ENCODE measurements at regions not wholly inside any gene's neighbourhood (a gene's known extent, or its start where the extent isn't known, plus 50 kb on each side); places are given as distances from the start of the nearest gene placed in this dataset.

DNA sequence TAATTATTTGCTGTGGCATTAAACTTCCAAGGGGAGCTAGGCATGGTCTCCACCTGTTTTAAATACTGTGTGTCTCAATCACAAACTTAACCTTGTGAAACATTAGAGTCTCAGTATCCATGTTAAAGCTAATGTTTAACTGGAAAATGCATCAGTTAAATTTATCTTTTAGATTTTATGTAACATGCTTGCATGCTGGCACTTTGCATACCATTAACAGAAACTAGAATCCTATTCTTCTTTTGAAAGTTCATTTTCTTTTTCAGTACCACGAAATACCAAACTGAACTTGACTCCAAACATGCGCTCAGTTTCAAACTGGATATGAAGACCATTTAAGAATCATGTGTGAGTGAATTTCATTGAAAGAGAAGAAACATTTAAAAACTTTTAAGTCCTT lies 328.9 kb upstream of the SLC10A2 start:
- H3K79me2 ChIP-seq (ENCODE audit: control insufficient read depth, low read length), result no peaks in the 10 kb centered on the region
- no peaks in the 10 kb centered on the region for H3K36me3 ChIP-seq (ENCODE audit: control insufficient read depth, low read length)
- peaks cover 6% of the 10 kb centered on the region; the same call in 1 of the 2 replicates for H3K9me3 ChIP-seq (ENCODE audit: control insufficient read depth, insufficient read depth, low read length)
- H3K27ac ChIP-seq (ENCODE audit: low read depth, low read length), result no peak overlapping the region
- H3K4me1 ChIP-seq (ENCODE audit: control insufficient read depth, low read length), result no peaks in the 10 kb centered on the region
- H3K4me2 ChIP-seq (ENCODE audit: low read length), result no peak overlapping the region
- no peaks in the 10 kb centered on the region for H3F3A ChIP-seq (ENCODE audit: control insufficient read depth, insufficient read depth)
- no peaks in the 10 kb centered on the region for H3K9me2 ChIP-seq (replicated peaks; ENCODE audit: control insufficient read depth, low read length)
- no peak overlapping the region for H3K4me3 ChIP-seq (ENCODE audit: low read length)
- H4K20me1 ChIP-seq (ENCODE audit: control insufficient read depth, insufficient read depth, low read depth, low read length), result no peaks in the 10 kb centered on the region
- no peaks in the 10 kb centered on the region for H3K27me3 ChIP-seq (ENCODE audit: control insufficient read depth, low read length)
- TF ChIP-seq, protein P1, sequence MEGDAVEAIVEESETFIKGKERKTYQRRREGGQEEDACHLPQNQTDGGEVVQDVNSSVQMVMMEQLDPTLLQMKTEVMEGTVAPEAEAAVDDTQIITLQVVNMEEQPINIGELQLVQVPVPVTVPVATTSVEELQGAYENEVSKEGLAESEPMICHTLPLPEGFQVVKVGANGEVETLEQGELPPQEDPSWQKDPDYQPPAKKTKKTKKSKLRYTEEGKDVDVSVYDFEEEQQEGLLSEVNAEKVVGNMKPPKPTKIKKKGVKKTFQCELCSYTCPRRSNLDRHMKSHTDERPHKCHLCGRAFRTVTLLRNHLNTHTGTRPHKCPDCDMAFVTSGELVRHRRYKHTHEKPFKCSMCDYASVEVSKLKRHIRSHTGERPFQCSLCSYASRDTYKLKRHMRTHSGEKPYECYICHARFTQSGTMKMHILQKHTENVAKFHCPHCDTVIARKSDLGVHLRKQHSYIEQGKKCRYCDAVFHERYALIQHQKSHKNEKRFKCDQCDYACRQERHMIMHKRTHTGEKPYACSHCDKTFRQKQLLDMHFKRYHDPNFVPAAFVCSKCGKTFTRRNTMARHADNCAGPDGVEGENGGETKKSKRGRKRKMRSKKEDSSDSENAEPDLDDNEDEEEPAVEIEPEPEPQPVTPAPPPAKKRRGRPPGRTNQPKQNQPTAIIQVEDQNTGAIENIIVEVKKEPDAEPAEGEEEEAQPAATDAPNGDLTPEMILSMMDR (IDR thresholded peaks at IDR 0.05; ENCODE audit: low read depth, low read length, poor library complexity, severe bottlenecking), result no peak
- TF ChIP-seq EZH2phosphoT487 (IDR thresholded peaks at IDR 0.05; ENCODE audit: borderline replicate concordance, low read length), result no peak

DNA sequence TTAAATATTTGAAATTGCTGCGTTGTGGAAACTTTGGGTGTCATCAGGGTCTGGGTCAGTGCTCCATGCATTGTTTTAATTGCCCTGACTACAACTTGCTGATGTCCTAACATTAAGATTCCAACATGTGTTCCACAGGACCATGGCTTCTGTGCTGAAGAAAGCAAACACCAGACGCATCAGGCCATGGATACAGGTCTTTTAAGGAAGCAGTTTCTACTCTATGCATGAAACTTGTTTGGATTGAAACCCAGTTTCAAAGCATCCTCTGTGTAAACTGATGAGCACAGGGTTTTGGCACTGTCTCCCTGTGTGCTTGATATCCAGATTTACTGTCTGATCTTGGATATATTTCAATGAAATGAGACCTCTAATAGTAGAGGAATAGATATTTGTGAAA lies 328.4 kb upstream of the SLC10A2 start:
- H3K4me1 ChIP-seq (ENCODE audit: control insufficient read depth, low read length), result no peaks in the 10 kb centered on the region
- peaks cover 6% of the 10 kb centered on the region; the same call in 1 of the 2 replicates for H3K9me3 ChIP-seq (ENCODE audit: control insufficient read depth, insufficient read depth, low read length)
- no peaks in the 10 kb centered on the region for H3K9me2 ChIP-seq (replicated peaks; ENCODE audit: control insufficient read depth, low read length)
- no peaks in the 10 kb centered on the region for H4K20me1 ChIP-seq (ENCODE audit: control insufficient read depth, insufficient read depth, low read depth, low read length)
- H3K79me2 ChIP-seq (ENCODE audit: control insufficient read depth, low read length), result no peaks in the 10 kb centered on the region
- no peak for TF ChIP-seq EZH2phosphoT487 (IDR thresholded peaks at IDR 0.05; ENCODE audit: borderline replicate concordance, low read length)
- TF ChIP-seq, protein P1 (IDR thresholded peaks at IDR 0.05; ENCODE audit: low read depth, low read length, poor library complexity, severe bottlenecking), result no peak
- H3F3A ChIP-seq (ENCODE audit: control insufficient read depth, insufficient read depth), result no peaks in the 10 kb centered on the region
- no peak overlapping the region for H3K4me2 ChIP-seq (ENCODE audit: low read length)
- H3K4me3 ChIP-seq (ENCODE audit: low read length), result no peak overlapping the region
- H3K36me3 ChIP-seq (ENCODE audit: control insufficient read depth, low read length), result no peaks in the 10 kb centered on the region
- no peaks in the 10 kb centered on the region for H3K27me3 ChIP-seq (ENCODE audit: control insufficient read depth, low read length)
- H3K27ac ChIP-seq (ENCODE audit: low read depth, low read length), result no peak overlapping the region

DNA sequence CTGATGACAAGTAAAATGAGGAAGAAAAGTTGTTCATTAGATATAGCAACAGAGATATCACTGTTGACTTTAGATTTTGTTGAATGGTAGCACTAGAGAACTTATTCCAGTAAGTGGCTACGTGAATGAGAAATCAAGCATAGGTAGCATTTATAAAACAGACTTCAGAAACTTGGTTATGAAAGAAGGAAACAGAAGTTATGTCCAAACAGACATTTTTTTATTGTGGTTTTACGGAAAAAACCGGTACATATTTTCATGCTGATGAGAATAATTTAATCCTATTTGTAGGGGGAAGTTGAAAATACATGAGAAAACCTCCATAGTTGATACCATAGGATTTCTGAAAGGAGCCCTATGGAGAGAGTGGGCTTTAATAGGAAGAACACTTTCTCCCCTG lies 325.7 kb upstream of the SLC10A2 start:
- Histone ChIP-seq H3K9me3 (ENCODE audit: control insufficient read depth, insufficient read depth, low read length) (no peaks in the 10 kb centered on the region), H3F3A (ENCODE audit: control insufficient read depth, insufficient read depth) (no peaks in the 10 kb centered on the region), H3K9me2 (replicated peaks; ENCODE audit: control insufficient read depth, low read length) (no peaks in the 10 kb centered on the region), H3K36me3 (ENCODE audit: control insufficient read depth, low read length) (no peaks in the 10 kb centered on the region), H3K27ac (ENCODE audit: low read depth, low read length) (no peak overlapping the region), H4K20me1 (ENCODE audit: control insufficient read depth, insufficient read depth, low read depth, low read length) (no peaks in the 10 kb centered on the region), H3K4me3 (ENCODE audit: low read length) (no peak overlapping the region), H3K79me2 (ENCODE audit: control insufficient read depth, low read length) (no peaks in the 10 kb centered on the region), H3K4me2 (ENCODE audit: low read length) (no peak overlapping the region), H3K4me1 (ENCODE audit: control insufficient read depth, low read length) (no peaks in the 10 kb centered on the region), H3K27me3 (ENCODE audit: control insufficient read depth, low read length) (no peaks in the 10 kb centered on the region)
- no peak for TF ChIP-seq EZH2phosphoT487 (IDR thresholded peaks at IDR 0.05; ENCODE audit: borderline replicate concordance, low read length)
- TF ChIP-seq, protein P1 (IDR thresholded peaks at IDR 0.05; ENCODE audit: low read depth, low read length, poor library complexity, severe bottlenecking), result no peak

DNA sequence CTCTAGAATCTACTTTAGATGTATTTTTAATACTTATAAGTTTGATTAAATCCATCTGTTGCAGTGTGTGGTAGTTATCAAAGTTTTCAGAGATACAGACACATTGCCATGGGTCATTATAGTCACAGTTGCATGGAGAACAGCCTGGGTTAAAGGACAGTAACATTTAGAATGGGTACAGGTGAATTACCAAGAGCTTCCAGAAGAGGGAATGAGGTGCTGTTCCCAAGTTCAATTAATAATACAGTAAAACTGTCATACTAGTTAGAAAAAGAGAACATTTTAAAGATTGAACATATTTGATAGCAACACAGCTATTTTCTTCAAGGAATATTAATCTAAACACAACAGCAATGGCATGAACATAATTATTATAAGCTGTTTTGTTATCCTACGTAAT lies 322.6 kb upstream of the SLC10A2 start:
- Histone ChIP-seq H3F3A (ENCODE audit: control insufficient read depth, insufficient read depth) (no peaks in the 10 kb centered on the region), H3K9me2 (replicated peaks; ENCODE audit: control insufficient read depth, low read length) (no peaks in the 10 kb centered on the region), H3K27me3 (ENCODE audit: control insufficient read depth, low read length) (no peaks in the 10 kb centered on the region), H3K79me2 (ENCODE audit: control insufficient read depth, low read length) (no peaks in the 10 kb centered on the region), H3K27ac (ENCODE audit: low read depth, low read length) (no peak overlapping the region), H3K4me1 (ENCODE audit: control insufficient read depth, low read length) (no peaks in the 10 kb centered on the region), H3K4me3 (ENCODE audit: low read length) (no peak overlapping the region), H3K9me3 (ENCODE audit: control insufficient read depth, insufficient read depth, low read length) (no peaks in the 10 kb centered on the region), H3K4me2 (ENCODE audit: low read length) (no peak overlapping the region), H4K20me1 (ENCODE audit: control insufficient read depth, insufficient read depth, low read depth, low read length) (no peaks in the 10 kb centered on the region), H3K36me3 (ENCODE audit: control insufficient read depth, low read length) (no peaks in the 10 kb centered on the region)
- no peak for TF ChIP-seq EZH2phosphoT487 (IDR thresholded peaks at IDR 0.05; ENCODE audit: borderline replicate concordance, low read length)
- TF ChIP-seq, protein P1 (IDR thresholded peaks at IDR 0.05; ENCODE audit: low read depth, low read length, poor library complexity, severe bottlenecking), result no peak
